ENCODE measurements at regions not wholly inside any gene's neighbourhood (a gene's known extent, or its start where the extent isn't known, plus 50 kb on each side); places are given as distances from the start of the nearest gene placed in this dataset.

GRCh38 chr4:151569650-151570049, 160.7 kb downstream of the FHIP1A start:
- Histone ChIP-seq H2BK12ac (ENCODE audit: low read length in 2 of 2) (no peak overlapping the region), H2BK15ac (ENCODE audit: low read depth, poor library complexity, severe bottlenecking) (no peak overlapping the region), H3K4ac (ENCODE audit: low read depth in 1 of 2, low read length in 2 of 2) (no peak overlapping the region), H2BK120ac (ENCODE audit: low read depth, low read length) (no peak overlapping the region), H3K4me1 (ENCODE audit: control insufficient read depth, insufficient read depth, low read depth, low read length) (no peaks in the 10 kb centered on the region), H3K14ac (ENCODE audit: low read length in 2 of 2) (no peak overlapping the region), H3K27me3 (ENCODE audit: control insufficient read depth in 1 of 2, insufficient read depth in 1 of 2, low read length in 2 of 2) (no peaks in the 10 kb centered on the region), H2AFZ (ENCODE audit: low read depth, low read length) (no peak overlapping the region), H3K9ac (ENCODE audit: low read length) (no peak overlapping the region), H4K8ac (ENCODE audit: low read length) (no peak overlapping the region), H2AK5ac (ENCODE audit: low read length, severe bottlenecking) (no peak overlapping the region), H3K36me3 (ENCODE audit: control insufficient read depth in 1 of 2, insufficient read depth in 2 of 2, low read depth in 1 of 2, low read length in 2 of 2) (no peaks in the 10 kb centered on the region), H3K4me3 (ENCODE audit: insufficient read depth in 1 of 2, low read depth in 1 of 2, low read length in 2 of 2) (no peak overlapping the region), H2BK5ac (ENCODE audit: low read depth, low read length, poor library complexity, severe bottlenecking) (no peak overlapping the region), H4K91ac (ENCODE audit: low read length) (no peak overlapping the region), H3K18ac (ENCODE audit: low read depth in 1 of 2, low read length in 2 of 2) (no peak overlapping the region), H3K79me1 (replicated peaks; ENCODE audit: low read length, poor library complexity, severe bottlenecking) (no peaks in the 10 kb centered on the region), H3K4me2 (ENCODE audit: low read length, poor library complexity, severe bottlenecking) (no peak overlapping the region), H3K27ac (ENCODE audit: low read length, poor library complexity, severe bottlenecking) (no peak overlapping the region), H3K23ac (ENCODE audit: low read length in 2 of 2) (no peak overlapping the region), H3K9me3 (ENCODE audit: control insufficient read depth, low read length) (no peaks in the 10 kb centered on the region)
- DNase-seq = no peak

GRCh38 chr4:151573474-151573873, 164.5 kb downstream of the FHIP1A start:
- Histone ChIP-seq H3K4me1 (ENCODE audit: control insufficient read depth, insufficient read depth, low read depth, low read length) (no peaks in the 10 kb centered on the region), H2BK120ac (ENCODE audit: low read depth, low read length) (no peak overlapping the region), H3K9ac (ENCODE audit: low read length) (no peak overlapping the region), H3K4ac (ENCODE audit: low read depth in 1 of 2, low read length in 2 of 2) (no peak overlapping the region), H3K27me3 (ENCODE audit: control insufficient read depth in 1 of 2, insufficient read depth in 1 of 2, low read length in 2 of 2) (no peaks in the 10 kb centered on the region), H3K79me1 (replicated peaks; ENCODE audit: low read length, poor library complexity, severe bottlenecking) (no peaks in the 10 kb centered on the region), H4K8ac (ENCODE audit: low read length) (no peak overlapping the region), H3K36me3 (ENCODE audit: control insufficient read depth in 1 of 2, insufficient read depth in 2 of 2, low read depth in 1 of 2, low read length in 2 of 2) (no peaks in the 10 kb centered on the region), H2BK5ac (ENCODE audit: low read depth, low read length, poor library complexity, severe bottlenecking) (no peak overlapping the region), H3K9me3 (ENCODE audit: control insufficient read depth, low read length) (no peaks in the 10 kb centered on the region), H3K14ac (ENCODE audit: low read length in 2 of 2) (no peak overlapping the region), H2BK15ac (ENCODE audit: low read depth, poor library complexity, severe bottlenecking) (no peak overlapping the region), H2AFZ (ENCODE audit: low read depth, low read length) (no peak overlapping the region), H2AK5ac (ENCODE audit: low read length, severe bottlenecking) (no peak overlapping the region), H3K4me2 (ENCODE audit: low read length, poor library complexity, severe bottlenecking) (no peak overlapping the region), H4K91ac (ENCODE audit: low read length) (no peak overlapping the region), H2BK12ac (ENCODE audit: low read length in 2 of 2) (no peak overlapping the region), H3K4me3 (ENCODE audit: insufficient read depth in 1 of 2, low read depth in 1 of 2, low read length in 2 of 2) (no peak overlapping the region), H3K23ac (ENCODE audit: low read length in 2 of 2) (no peak overlapping the region), H3K18ac (ENCODE audit: low read depth in 1 of 2, low read length in 2 of 2) (no peak overlapping the region), H3K27ac (ENCODE audit: low read length, poor library complexity, severe bottlenecking) (no peak overlapping the region)
- DNase-seq = no peak
- WGBS = 95% methylated on average over 2 of the region's 2 CpGs

GRCh38 chr4:151573945-151574344, 165.0 kb downstream of the FHIP1A start:
- Histone ChIP-seq H2AK5ac (ENCODE audit: low read length, severe bottlenecking) (no peak overlapping the region), H3K18ac (ENCODE audit: low read depth in 1 of 2, low read length in 2 of 2) (no peak overlapping the region), H3K27ac (ENCODE audit: low read length, poor library complexity, severe bottlenecking) (no peak overlapping the region), H4K91ac (ENCODE audit: low read length) (no peak overlapping the region), H3K4me1 (ENCODE audit: control insufficient read depth, insufficient read depth, low read depth, low read length) (no peaks in the 10 kb centered on the region), H3K4me3 (ENCODE audit: insufficient read depth in 1 of 2, low read depth in 1 of 2, low read length in 2 of 2) (no peak overlapping the region), H3K23ac (ENCODE audit: low read length in 2 of 2) (no peak overlapping the region), H3K4me2 (ENCODE audit: low read length, poor library complexity, severe bottlenecking) (no peak overlapping the region), H3K9ac (ENCODE audit: low read length) (no peak overlapping the region), H2BK120ac (ENCODE audit: low read depth, low read length) (no peak overlapping the region), H3K36me3 (ENCODE audit: control insufficient read depth in 1 of 2, insufficient read depth in 2 of 2, low read depth in 1 of 2, low read length in 2 of 2) (no peaks in the 10 kb centered on the region), H3K9me3 (ENCODE audit: control insufficient read depth, low read length) (no peaks in the 10 kb centered on the region), H3K27me3 (ENCODE audit: control insufficient read depth in 1 of 2, insufficient read depth in 1 of 2, low read length in 2 of 2) (no peaks in the 10 kb centered on the region), H2BK15ac (ENCODE audit: low read depth, poor library complexity, severe bottlenecking) (no peak overlapping the region), H2AFZ (ENCODE audit: low read depth, low read length) (no peak overlapping the region), H2BK5ac (ENCODE audit: low read depth, low read length, poor library complexity, severe bottlenecking) (no peak overlapping the region), H3K79me1 (replicated peaks; ENCODE audit: low read length, poor library complexity, severe bottlenecking) (no peaks in the 10 kb centered on the region), H3K14ac (ENCODE audit: low read length in 2 of 2) (no peak overlapping the region), H2BK12ac (ENCODE audit: low read length in 2 of 2) (no peak overlapping the region), H3K4ac (ENCODE audit: low read depth in 1 of 2, low read length in 2 of 2) (no peak overlapping the region), H4K8ac (ENCODE audit: low read length) (no peak overlapping the region)
- peak; percentile 11 for DNase-seq
- 100% methylated on average over 1 of the region's 1 CpG for WGBS

- Histone ChIP-seq H3K4ac (ENCODE audit: low read depth in 1 of 2, low read length in 2 of 2) (no peak overlapping the region), H3K23ac (ENCODE audit: low read length in 2 of 2) (no peak overlapping the region), H3K18ac (ENCODE audit: low read depth in 1 of 2, low read length in 2 of 2) (peak overlapping the region in 1 of 2 experiments; percentile 21), H3K27me3 (ENCODE audit: control insufficient read depth in 1 of 2, insufficient read depth in 1 of 2, low read length in 2 of 2) (no peaks in the 10 kb centered on the region), H3K14ac (ENCODE audit: low read length in 2 of 2) (peak overlapping the region in 1 of 2 experiments; percentile 65), H3K9ac (ENCODE audit: low read length) (no peak overlapping the region), H3K79me1 (replicated peaks; ENCODE audit: low read length, poor library complexity, severe bottlenecking) (no peaks in the 10 kb centered on the region), H3K27ac (ENCODE audit: low read length, poor library complexity, severe bottlenecking) (no peak overlapping the region), H2BK5ac (ENCODE audit: low read depth, low read length, poor library complexity, severe bottlenecking) (no peak overlapping the region), H4K8ac (ENCODE audit: low read length) (no peak overlapping the region), H2BK120ac (ENCODE audit: low read depth, low read length) (no peak overlapping the region), H3K9me3 (ENCODE audit: control insufficient read depth, low read length) (no peaks in the 10 kb centered on the region), H3K4me3 (ENCODE audit: insufficient read depth in 1 of 2, low read depth in 1 of 2, low read length in 2 of 2) (no peak overlapping the region), H2BK15ac (ENCODE audit: low read depth, poor library complexity, severe bottlenecking) (no peak overlapping the region), H3K36me3 (ENCODE audit: control insufficient read depth in 1 of 2, insufficient read depth in 2 of 2, low read depth in 1 of 2, low read length in 2 of 2) (no peaks in the 10 kb centered on the region), H3K4me1 (ENCODE audit: control insufficient read depth, insufficient read depth, low read depth, low read length) (no peaks in the 10 kb centered on the region), H4K91ac (ENCODE audit: low read length) (no peak overlapping the region), H3K4me2 (ENCODE audit: low read length, poor library complexity, severe bottlenecking) (no peak overlapping the region), H2AFZ (ENCODE audit: low read depth, low read length) (no peak overlapping the region), H2BK12ac (ENCODE audit: low read length in 2 of 2) (no peak overlapping the region), H2AK5ac (ENCODE audit: low read length, severe bottlenecking) (no peak overlapping the region)
- no peak for DNase-seq
Observed at GRCh38 chr4:151574968-151575367, 166.0 kb downstream of the FHIP1A start.
